ENCODE measurements at regions not wholly inside any gene's neighbourhood (a gene's known extent, or its start where the extent isn't known, plus 50 kb on each side); places are given as distances from the start of the nearest gene placed in this dataset.
A peak's percentile ranks its signal among the peaks of the same experiment; 100 is the strongest.

DNA sequence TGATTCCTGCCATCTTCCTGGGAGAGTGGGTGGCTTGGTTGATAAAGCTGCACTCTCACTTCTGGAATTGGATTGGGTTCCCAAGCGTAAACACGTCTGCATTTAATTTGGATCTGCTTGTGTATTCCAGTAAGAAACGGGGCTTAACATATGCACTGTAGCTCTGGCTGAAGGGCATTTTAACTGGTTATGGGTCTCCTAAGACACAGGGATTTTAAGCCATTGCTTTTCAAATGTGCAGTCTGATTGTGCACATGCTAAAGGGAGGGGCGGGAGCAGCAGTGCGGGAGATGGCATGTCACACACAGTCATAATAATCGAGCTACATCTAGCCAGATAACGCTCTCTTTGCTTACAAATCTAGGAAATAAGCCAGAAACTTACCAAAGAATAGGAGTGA is 247.3 kb upstream of the LYZL1 start:
- 53 to 63% methylated on average over 7 of the region's 7 CpGs for WGBS, 2 donors
- ATAC-seq, result no peak
- no peak for DNase-seq

DNA sequence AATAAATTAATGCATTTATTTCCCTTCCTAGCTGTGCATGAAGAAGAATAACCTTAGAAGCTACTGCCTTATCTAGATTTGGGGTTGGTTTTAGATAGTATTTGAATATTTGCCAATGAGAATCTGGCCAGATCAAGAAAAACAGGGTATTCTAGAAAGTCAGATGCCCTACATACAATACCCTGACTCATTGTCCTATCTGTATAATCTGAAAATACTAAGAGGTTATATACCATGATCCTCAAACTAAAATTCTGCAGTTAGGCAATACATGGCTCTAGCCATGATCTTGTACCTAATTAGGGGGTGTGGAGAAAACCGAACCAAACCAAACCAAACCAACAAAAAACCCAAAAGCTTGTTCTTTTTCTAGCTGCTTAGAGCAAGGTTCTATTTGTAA is 240.4 kb upstream of the LYZL1 start:
- intact Hi-C loops (cut with DNase I), result no loop called here
- no peaks in the 10 kb centered on the region for H3K9me3 ChIP-seq
- ATAC-seq, result no peak
- TF ChIP-seq, protein P1, sequence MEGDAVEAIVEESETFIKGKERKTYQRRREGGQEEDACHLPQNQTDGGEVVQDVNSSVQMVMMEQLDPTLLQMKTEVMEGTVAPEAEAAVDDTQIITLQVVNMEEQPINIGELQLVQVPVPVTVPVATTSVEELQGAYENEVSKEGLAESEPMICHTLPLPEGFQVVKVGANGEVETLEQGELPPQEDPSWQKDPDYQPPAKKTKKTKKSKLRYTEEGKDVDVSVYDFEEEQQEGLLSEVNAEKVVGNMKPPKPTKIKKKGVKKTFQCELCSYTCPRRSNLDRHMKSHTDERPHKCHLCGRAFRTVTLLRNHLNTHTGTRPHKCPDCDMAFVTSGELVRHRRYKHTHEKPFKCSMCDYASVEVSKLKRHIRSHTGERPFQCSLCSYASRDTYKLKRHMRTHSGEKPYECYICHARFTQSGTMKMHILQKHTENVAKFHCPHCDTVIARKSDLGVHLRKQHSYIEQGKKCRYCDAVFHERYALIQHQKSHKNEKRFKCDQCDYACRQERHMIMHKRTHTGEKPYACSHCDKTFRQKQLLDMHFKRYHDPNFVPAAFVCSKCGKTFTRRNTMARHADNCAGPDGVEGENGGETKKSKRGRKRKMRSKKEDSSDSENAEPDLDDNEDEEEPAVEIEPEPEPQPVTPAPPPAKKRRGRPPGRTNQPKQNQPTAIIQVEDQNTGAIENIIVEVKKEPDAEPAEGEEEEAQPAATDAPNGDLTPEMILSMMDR (IDR thresholded peaks at IDR 0.05), result no peak
- TF ChIP-seq POLR2A (IDR thresholded peaks at IDR 0.05), result no peak
- H3K27ac ChIP-seq, result no peak overlapping the region
- H3K27me3 ChIP-seq, result no peaks in the 10 kb centered on the region
- H3K4me3 ChIP-seq, result no peak overlapping the region
- no peak for DNase-seq
- 61 to 73% methylated on average over 1 of the region's 1 CpG for WGBS, 2 donors
- no peaks in the 10 kb centered on the region for H3K36me3 ChIP-seq (replicated peaks in 1 of 2; ENCODE audit: insufficient read depth in 1 of 2, low read depth in 2 of 2)
- H3K4me1 ChIP-seq, result no peaks in the 10 kb centered on the region

More for the DNA sequence above, 247.3 kb upstream of the LYZL1 start:
- intact Hi-C loops (cut with DNase I), result no loop called here
- H3K9me3 ChIP-seq, result no peaks in the 10 kb centered on the region
- TF ChIP-seq, protein P1 (IDR thresholded peaks at IDR 0.05), result no peak
- no peak for TF ChIP-seq POLR2A (IDR thresholded peaks at IDR 0.05)
- no peaks in the 10 kb centered on the region for H3K27me3 ChIP-seq
- no peak overlapping the region for H3K4me3 ChIP-seq
- no peak overlapping the region for H3K27ac ChIP-seq
- no peaks in the 10 kb centered on the region for H3K36me3 ChIP-seq (replicated peaks in 1 of 2; ENCODE audit: insufficient read depth in 1 of 2, low read depth in 2 of 2)
- H3K4me1 ChIP-seq, result no peaks in the 10 kb centered on the region

DNA sequence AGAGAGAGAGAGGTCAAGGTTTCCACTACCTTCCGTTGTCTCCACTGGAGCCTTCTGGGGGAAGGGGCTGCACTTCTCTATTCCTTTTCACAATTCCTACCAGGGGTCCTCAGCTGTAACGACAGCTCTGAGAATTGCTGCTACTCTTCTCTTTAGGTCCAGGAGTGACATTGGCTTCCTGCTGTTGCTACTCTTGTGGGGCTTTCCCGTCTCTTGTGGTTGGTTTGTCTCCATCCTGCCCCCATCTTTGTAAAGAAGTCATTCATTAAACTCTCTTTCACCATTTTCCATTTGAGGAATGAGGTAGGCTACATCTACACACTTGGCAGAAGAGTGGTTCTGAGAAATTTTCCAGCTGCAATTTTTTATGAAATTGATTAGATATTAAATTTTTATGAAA is 238.8 kb upstream of the LYZL1 start:
- DNase-seq (no peak), ATAC-seq (no peak)
- H3K4me3 ChIP-seq, result no peak overlapping the region
- no peaks in the 10 kb centered on the region for H3K36me3 ChIP-seq (replicated peaks in 1 of 2; ENCODE audit: insufficient read depth in 1 of 2, low read depth in 2 of 2)
- no peaks in the 10 kb centered on the region for H3K27me3 ChIP-seq
- H3K9me3 ChIP-seq, result no peaks in the 10 kb centered on the region
- 67 to 68% methylated on average over 3 of the region's 3 CpGs for WGBS, 2 donors
- intact Hi-C loops (cut with DNase I), result no loop called here
- no peaks in the 10 kb centered on the region for H3K4me1 ChIP-seq
- TF ChIP-seq, protein P1 (IDR thresholded peaks at IDR 0.05), result no peak
- no peak for TF ChIP-seq POLR2A (IDR thresholded peaks at IDR 0.05)
- H3K27ac ChIP-seq, result no peak overlapping the region

DNA sequence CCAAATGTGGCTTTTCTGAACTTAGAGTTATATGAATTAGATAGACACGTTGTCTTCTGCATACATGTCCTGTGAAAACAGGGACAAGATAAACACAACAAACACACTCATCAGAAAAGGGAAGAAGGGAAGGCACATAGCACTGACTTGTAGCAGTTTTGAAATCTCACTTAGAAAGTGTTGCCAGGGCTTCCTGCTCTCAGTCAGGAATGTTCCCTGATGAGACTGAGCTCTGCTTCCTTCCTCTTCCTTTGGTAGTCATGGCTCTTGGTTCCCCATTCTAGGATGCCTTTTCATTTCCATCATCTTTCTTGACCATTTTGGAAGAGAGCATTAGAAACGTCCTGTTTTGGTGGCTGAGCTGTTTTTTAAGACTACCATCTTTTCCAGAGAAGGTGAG is 233.8 kb upstream of the LYZL1 start:
- H3K36me3 ChIP-seq (replicated peaks in 1 of 2; ENCODE audit: insufficient read depth in 1 of 2, low read depth in 2 of 2), result no peaks in the 10 kb centered on the region
- no peak for ATAC-seq
- WGBS, 2 donors, result 18 to 47% methylated on average over 2 of the region's 2 CpGs
- H3K4me1 ChIP-seq, result no peaks in the 10 kb centered on the region
- no peaks in the 10 kb centered on the region for H3K27me3 ChIP-seq
- no peak overlapping the region for H3K4me3 ChIP-seq
- TF ChIP-seq, protein P1 (IDR thresholded peaks at IDR 0.05), result no peak
- no peak for TF ChIP-seq POLR2A (IDR thresholded peaks at IDR 0.05)
- no peaks in the 10 kb centered on the region for H3K9me3 ChIP-seq
- no peak overlapping the region for H3K27ac ChIP-seq
- intact Hi-C loops (cut with DNase I), result no loop called here
- no peak for DNase-seq

DNA sequence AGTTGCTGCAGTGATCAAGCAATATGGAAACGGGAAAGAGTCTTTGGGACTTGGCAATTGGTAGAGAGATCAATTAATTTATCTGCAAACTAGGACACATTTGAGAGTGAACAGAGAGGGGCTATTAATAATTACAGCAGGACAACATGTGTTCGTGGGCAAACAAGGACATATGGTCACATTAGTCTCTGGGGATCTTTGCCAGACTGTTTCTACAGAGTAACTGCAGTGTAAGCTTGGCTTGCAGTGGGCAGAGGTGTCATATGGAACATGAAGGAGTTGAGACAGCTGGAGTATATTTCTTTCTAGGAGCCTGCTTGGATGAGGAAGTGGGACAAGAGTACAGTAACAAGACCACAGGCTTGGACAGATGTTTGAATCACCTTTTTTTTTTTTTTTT is 232.1 kb upstream of the LYZL1 start:
- no peaks in the 10 kb centered on the region for H3K36me3 ChIP-seq (replicated peaks in 1 of 2; ENCODE audit: insufficient read depth in 1 of 2, low read depth in 2 of 2)
- DNase-seq, result peak in 2 of 4 donors; percentile 8 to 18
- H3K27ac ChIP-seq, result no peak overlapping the region
- no peaks in the 10 kb centered on the region for H3K9me3 ChIP-seq
- TF ChIP-seq, protein P1 (IDR thresholded peaks at IDR 0.05), result no peak
- no peak for TF ChIP-seq POLR2A (IDR thresholded peaks at IDR 0.05)
- no peaks in the 10 kb centered on the region for H3K4me1 ChIP-seq
- no peaks in the 10 kb centered on the region for H3K27me3 ChIP-seq
- WGBS, 2 donors, result 14 to 22% methylated on average over 2 of the region's 2 CpGs
- intact Hi-C loops (cut with DNase I), result no loop called here
- no peak for ATAC-seq
- no peak overlapping the region for H3K4me3 ChIP-seq
